ENCODE measurements at regions not wholly inside any gene's neighbourhood (a gene's known extent, or its start where the extent isn't known, plus 50 kb on each side); places are given as distances from the start of the nearest gene placed in this dataset.

- TF ChIP-seq CTCF (conservative IDR thresholded peaks at IDR 0.05; ENCODE audit: low read depth, low read length), result no peak
- TF ChIP-seq EZH2 (IDR thresholded peaks at IDR 0.05; ENCODE audit: borderline replicate concordance, low read depth, low read length, poor library complexity, severe bottlenecking), result no peak
Observed at GRCh38 chr7:121714559-121715303, 158.2 kb upstream of the PTPRZ1 start.

Data from A673 (cell line).